Fibroblast of lung (primary cell): ENCODE measurements at regions not wholly inside any gene's neighbourhood (a gene's known extent, or its start where the extent isn't known, plus 50 kb on each side); places are given as distances from the start of the nearest gene placed in this dataset.

Experiments used
- CTCF ChIP-seq, 2 donors: IDR thresholded peaks in 1 of 2; conservative IDR thresholded peaks in 1 of 2; 1 replicate in 1 of 2; 2 replicates in 1 of 2; pipeline ENCODE4 v1.5.1; 2011 to 2012; ENCODE audit warnings: low read length in 2 of 2, control low read depth in 1 of 2, inconsistent platforms in 1 of 2, low read depth in 1 of 2, mild to moderate bottlenecking in 1 of 2
- EZH2 ChIP-seq: IDR thresholded peaks from 2 replicates; pipeline ENCODE4 v1.5.1; 2012; ENCODE audit warnings: low read length, control low read depth, mild to moderate bottlenecking; ENCODE audit errors: missing control alignments

DNA sequence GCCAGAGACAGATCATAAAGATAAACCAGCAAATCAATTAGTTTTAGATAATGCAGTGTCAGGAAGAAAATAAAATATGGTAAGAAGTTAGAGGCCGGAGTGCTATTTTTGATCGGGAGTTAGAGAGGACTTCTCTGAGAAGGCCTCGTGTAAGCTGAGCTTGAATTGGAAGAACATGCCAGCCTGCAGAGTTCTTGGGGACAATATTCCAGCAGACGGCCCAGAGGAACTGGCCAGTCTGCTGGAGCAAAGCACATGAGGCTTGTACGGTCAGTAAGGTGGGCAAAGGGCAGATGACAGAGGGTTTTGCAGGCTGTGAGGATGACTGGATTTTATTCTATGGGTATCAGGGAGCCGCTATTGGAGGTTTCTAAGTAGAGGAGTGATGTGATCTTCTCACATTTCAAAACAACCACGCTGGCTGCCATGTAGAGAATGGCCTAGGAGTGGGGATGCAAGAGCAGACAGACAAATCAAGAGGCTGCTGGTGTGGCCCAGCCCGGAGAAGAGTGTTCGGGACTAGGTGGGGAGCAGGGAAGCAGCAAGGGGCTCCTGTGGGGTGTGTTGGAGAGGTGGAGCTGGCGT, 84.0 kb downstream of the HES1 start:
- TF ChIP-seq CTCF (conservative IDR thresholded peaks at IDR 0.05 in 1 of 2, IDR thresholded peaks at IDR 0.05 in 1 of 2; ENCODE audit: low read depth in 1 of 2, low read length in 2 of 2) (no peak), EZH2 (no peak)
